ENCODE measurements at regions not wholly inside any gene's neighbourhood (a gene's known extent, or its start where the extent isn't known, plus 50 kb on each side); places are given as distances from the start of the nearest gene placed in this dataset.

DNA sequence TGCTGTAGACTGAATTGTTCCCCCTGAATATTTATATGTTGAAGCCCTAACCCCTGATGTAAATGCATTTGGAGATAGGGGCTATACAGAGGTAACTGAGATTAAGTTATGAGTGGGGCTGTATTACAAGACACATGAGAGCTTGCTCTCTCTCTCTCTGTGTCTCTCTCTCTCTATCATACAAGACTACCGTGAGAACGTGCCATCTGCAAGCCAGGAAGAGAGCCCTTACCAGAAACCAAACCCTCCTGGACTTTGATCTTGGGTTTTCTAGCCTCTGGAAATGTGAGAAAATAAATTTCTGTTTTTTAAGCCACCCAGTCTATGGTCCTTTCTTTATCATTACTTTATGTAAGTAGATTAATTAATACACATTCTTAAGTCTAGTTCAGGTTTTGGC lies 249.3 kb upstream of the MAN1A1 start:
- TF ChIP-seq, protein P1, sequence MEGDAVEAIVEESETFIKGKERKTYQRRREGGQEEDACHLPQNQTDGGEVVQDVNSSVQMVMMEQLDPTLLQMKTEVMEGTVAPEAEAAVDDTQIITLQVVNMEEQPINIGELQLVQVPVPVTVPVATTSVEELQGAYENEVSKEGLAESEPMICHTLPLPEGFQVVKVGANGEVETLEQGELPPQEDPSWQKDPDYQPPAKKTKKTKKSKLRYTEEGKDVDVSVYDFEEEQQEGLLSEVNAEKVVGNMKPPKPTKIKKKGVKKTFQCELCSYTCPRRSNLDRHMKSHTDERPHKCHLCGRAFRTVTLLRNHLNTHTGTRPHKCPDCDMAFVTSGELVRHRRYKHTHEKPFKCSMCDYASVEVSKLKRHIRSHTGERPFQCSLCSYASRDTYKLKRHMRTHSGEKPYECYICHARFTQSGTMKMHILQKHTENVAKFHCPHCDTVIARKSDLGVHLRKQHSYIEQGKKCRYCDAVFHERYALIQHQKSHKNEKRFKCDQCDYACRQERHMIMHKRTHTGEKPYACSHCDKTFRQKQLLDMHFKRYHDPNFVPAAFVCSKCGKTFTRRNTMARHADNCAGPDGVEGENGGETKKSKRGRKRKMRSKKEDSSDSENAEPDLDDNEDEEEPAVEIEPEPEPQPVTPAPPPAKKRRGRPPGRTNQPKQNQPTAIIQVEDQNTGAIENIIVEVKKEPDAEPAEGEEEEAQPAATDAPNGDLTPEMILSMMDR (IDR thresholded peaks at IDR 0.05): no peak
- no peak for TF ChIP-seq POLR2A (IDR thresholded peaks at IDR 0.05)

Measured in heart left ventricle (tissue), 13 donors.